GM12891 (cell line): ENCODE measurements at regions not wholly inside any gene's neighbourhood (a gene's known extent, or its start where the extent isn't known, plus 50 kb on each side); places are given as distances from the start of the nearest gene placed in this dataset.

Experiments
- PAX5 ChIP-seq: IDR thresholded peaks from 2 replicates; pipeline ENCODE4 v1.6.1; 2011; ENCODE audit warnings: low read length, moderate library complexity, mild to moderate bottlenecking; ENCODE audit not compliant: insufficient read depth, severe bottlenecking
- POLR2A ChIP-seq: IDR thresholded peaks from 2 replicates; pipeline ENCODE4 v1.6.1; 2011; ENCODE audit warnings: low read depth, low read length, control low read depth
- POLR2AphosphoS5 ChIP-seq: IDR thresholded peaks from 2 replicates; pipeline ENCODE4 v1.6.1; 2011; ENCODE audit warnings: low read depth, low read length, control low read depth
- POU2F2 ChIP-seq: IDR thresholded peaks from 2 replicates; pipeline ENCODE4 v1.6.1; 2011; ENCODE audit warnings: low read depth, mild to moderate bottlenecking, control low read depth, low read length, moderate library complexity
- SPI1 ChIP-seq: IDR thresholded peaks from 2 replicates; pipeline ENCODE4 v1.6.1; 2011; ENCODE audit warnings: low read depth, low read length, control low read depth
- TAF1 ChIP-seq: IDR thresholded peaks from 2 replicates; pipeline ENCODE4 v1.6.1; 2011; ENCODE audit warnings: low read depth, low read length, control low read depth

DNA sequence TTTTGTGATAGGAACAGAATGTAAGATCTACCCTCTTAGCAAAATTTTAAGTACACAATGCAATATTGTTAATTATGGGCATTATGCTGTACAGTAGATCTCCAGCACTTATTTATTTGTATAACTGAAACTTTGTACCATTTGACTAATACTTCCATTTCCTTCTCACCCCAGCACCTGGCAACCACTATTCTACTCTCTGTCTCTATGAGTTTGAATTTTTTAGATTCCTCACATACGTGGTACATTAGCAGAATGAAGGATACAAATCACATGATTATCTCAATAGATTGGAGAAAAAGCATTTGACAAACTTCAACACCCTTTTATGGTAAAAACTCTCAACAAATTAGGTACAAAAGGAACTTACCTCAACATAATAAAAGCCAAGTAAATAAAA is 90.3 kb upstream of the DLX6 start:
- TF ChIP-seq POLR2AphosphoS5 = no peak
- TF ChIP-seq POLR2A = no peak
- no peak for TF ChIP-seq SPI1
- TF ChIP-seq TAF1 = no peak
- no peak for TF ChIP-seq POU2F2
- no peak for TF ChIP-seq PAX5
